B cell (primary cell): ENCODE measurements at regions not wholly inside any gene's neighbourhood (a gene's known extent, or its start where the extent isn't known, plus 50 kb on each side); places are given as distances from the start of the nearest gene placed in this dataset.

ENCODE experiments used
- CTCF ChIP-seq: fragments of 200-600 bp; IDR thresholded peaks from one replicate; pipeline ENCODE4 v1.8.0; 2022; ENCODE audit warnings: antibody characterized with exemption, mild to moderate bottlenecking
- EZH2 ChIP-seq: IDR thresholded peaks from 2 replicates; pipeline ENCODE4 v1.6.1; 2012; ENCODE audit warnings: borderline replicate concordance, low read depth, mild to moderate bottlenecking, moderate library complexity, low read length; ENCODE audit not compliant: insufficient read depth, poor library complexity, severe bottlenecking

GRCh38 chr12:85672436-85672835 is 163.8 kb downstream of the RASSF9 start:
- no peak for TF ChIP-seq EZH2
- TF ChIP-seq CTCF = no peak
